ENCODE measurements at regions not wholly inside any gene's neighbourhood (a gene's known extent, or its start where the extent isn't known, plus 50 kb on each side); places are given as distances from the start of the nearest gene placed in this dataset.
"Not testable (repeated sequence)": the region's sequence is repeated elsewhere in the genome, so short reads cannot be mapped to it uniquely, and the experiment has no call there.

DNA sequence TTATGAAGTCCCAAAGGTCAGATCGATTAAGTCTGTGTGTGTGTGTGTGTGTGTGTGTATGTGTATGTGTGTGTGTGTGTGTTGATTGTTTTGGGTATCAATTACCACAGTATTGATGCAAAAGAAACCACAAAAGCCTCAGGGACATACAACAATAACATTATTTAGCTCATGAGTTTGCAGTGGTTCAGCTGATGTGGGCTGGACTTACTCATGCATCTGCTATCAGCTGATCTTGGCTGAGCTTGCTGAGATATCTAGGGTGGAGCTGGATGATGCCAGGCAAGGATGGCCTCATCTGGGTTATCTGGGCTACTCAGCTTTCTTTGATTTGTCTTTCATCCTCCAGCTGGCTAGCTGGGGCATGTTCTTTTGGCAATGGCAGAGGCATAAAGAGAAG is 82.4 kb upstream of the PRR23C start:
- Histone ChIP-seq H3K36me3 (no peaks in the 10 kb centered on the region), H3K9me3 (no peaks in the 10 kb centered on the region), H3K4me1 (ENCODE audit: control insufficient read depth in 1 of 2, insufficient read depth in 1 of 2, low read depth in 1 of 2, low read length in 1 of 2) (peaks cover 37% of the 10 kb centered on the region in 2 experiments), H3K27me3 (no peaks in the 10 kb centered on the region), H3K4me3 (ENCODE audit: low read depth in 1 of 2, low read length in 1 of 2) (no peak overlapping the region), H3K27ac (no peak overlapping the region)
- TF ChIP-seq, protein P1, sequence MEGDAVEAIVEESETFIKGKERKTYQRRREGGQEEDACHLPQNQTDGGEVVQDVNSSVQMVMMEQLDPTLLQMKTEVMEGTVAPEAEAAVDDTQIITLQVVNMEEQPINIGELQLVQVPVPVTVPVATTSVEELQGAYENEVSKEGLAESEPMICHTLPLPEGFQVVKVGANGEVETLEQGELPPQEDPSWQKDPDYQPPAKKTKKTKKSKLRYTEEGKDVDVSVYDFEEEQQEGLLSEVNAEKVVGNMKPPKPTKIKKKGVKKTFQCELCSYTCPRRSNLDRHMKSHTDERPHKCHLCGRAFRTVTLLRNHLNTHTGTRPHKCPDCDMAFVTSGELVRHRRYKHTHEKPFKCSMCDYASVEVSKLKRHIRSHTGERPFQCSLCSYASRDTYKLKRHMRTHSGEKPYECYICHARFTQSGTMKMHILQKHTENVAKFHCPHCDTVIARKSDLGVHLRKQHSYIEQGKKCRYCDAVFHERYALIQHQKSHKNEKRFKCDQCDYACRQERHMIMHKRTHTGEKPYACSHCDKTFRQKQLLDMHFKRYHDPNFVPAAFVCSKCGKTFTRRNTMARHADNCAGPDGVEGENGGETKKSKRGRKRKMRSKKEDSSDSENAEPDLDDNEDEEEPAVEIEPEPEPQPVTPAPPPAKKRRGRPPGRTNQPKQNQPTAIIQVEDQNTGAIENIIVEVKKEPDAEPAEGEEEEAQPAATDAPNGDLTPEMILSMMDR (IDR thresholded peaks at IDR 0.05) = no peak

GRCh38 chr3:139127629-139128028 is 82.9 kb upstream of the PRR23C start:
- H3K36me3 ChIP-seq; H3K27me3 ChIP-seq; H3K9me3 ChIP-seq; H3K4me3 ChIP-seq (ENCODE audit: low read depth in 1 of 2, low read length in 1 of 2); H3K27ac ChIP-seq: not testable (repeated sequence)
- H3K4me1 ChIP-seq (ENCODE audit: control insufficient read depth in 1 of 2, insufficient read depth in 1 of 2, low read depth in 1 of 2, low read length in 1 of 2) = peaks cover 36 to 37% of the 10 kb centered on the region in 2 experiments

DNA sequence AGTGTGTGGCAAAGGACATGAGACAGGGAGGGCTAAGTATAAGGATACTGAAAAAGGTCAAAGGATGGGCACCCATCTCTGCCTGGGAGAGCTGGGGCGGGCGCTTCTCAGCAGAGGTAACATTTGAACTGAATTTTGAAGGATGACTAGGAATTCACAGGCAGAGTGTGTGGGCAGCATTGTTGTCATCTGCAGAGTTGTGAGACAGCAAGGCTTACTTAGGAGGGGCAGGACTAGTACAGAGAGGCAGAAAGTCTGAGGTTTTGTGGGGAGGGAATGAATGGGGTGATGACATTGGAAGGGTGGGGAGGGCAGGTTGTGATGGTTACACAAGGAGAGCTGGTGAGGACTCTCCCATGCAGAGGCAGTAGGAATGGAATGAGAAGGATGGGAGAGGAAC is 84.1 kb upstream of the PRR23C start:
- Histone ChIP-seq H3K36me3 (no peaks in the 10 kb centered on the region), H3K4me3 (ENCODE audit: low read depth in 1 of 2, low read length in 1 of 2) (no peak overlapping the region), H3K4me1 (ENCODE audit: control insufficient read depth in 1 of 2, insufficient read depth in 1 of 2, low read depth in 1 of 2, low read length in 1 of 2) (peaks cover 25 to 34% of the 10 kb centered on the region in 2 experiments), H3K9me3 (no peaks in the 10 kb centered on the region), H3K27me3 (no peaks in the 10 kb centered on the region), H3K27ac (no peak overlapping the region)
- TF ChIP-seq, protein P1 (IDR thresholded peaks at IDR 0.05) = no peak

- H3K4me3 ChIP-seq (ENCODE audit: low read depth in 1 of 2, low read length in 1 of 2) = no peak overlapping the region
- TF ChIP-seq, protein P1 (IDR thresholded peaks at IDR 0.05) = no peak
- H3K9me3 ChIP-seq = no peaks in the 10 kb centered on the region
- H3K27ac ChIP-seq = no peak overlapping the region
- H3K27me3 ChIP-seq = no peaks in the 10 kb centered on the region
- H3K4me1 ChIP-seq (ENCODE audit: control insufficient read depth in 1 of 2, insufficient read depth in 1 of 2, low read depth in 1 of 2, low read length in 1 of 2) = peaks cover 33 to 44% of the 10 kb centered on the region in 2 experiments
- H3K36me3 ChIP-seq = no peaks in the 10 kb centered on the region
These were observed 85.2 kb upstream of the PRR23C start for GRCh38 chr3:139129892-139130291.

DNA sequence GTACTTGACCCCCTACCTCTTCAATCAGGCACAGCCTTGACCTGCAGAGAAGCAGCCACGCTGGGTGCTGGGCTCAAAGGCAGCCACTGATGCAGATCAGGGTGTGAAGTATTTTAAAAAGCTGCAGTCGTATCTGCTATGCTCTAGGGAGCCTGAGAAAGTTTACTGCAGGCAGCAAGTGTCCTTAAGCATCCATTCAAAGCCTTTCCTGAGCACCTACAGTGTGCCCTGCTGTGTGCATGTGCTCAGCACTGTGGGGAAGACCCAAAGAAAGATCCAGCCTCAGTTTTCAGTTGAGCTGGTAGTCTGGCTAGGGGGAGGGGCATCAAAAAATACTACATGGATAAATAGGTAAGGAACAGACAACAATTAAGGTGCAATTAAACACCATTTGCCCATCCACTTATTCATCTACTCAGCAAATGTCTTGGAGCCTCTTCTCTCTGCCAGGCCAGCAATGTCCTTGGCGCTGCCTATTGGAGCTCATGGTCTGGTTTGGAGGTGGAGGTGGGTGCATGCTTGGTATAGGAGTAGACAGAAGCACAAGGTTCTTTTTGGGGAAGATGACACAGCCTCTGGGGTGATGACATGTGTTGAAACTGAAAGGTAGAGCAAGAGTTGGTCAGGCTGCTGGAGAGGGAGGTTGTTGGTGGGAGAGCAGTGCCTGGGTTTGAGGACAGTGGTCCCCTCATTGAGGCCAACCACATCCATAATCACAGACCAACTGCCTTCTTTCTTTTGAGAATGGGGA is 85.9 kb upstream of the PRR23C start:
- Histone ChIP-seq H3K4me1 (ENCODE audit: control insufficient read depth in 1 of 2, insufficient read depth in 1 of 2, low read depth in 1 of 2, low read length in 1 of 2) (peaks cover 37 to 51% of the 10 kb centered on the region in 2 experiments), H3K9me3 (no peaks in the 10 kb centered on the region), H3K4me3 (ENCODE audit: low read depth in 1 of 2, low read length in 1 of 2) (no peak overlapping the region), H3K27ac (no peak overlapping the region), H3K27me3 (no peaks in the 10 kb centered on the region), H3K36me3 (no peaks in the 10 kb centered on the region)
- TF ChIP-seq, protein P1 (IDR thresholded peaks at IDR 0.05) = no peak

GRCh38 chr3:139131951-139132350 is 87.3 kb upstream of the PRR23C start:
- Histone ChIP-seq H3K4me3 (ENCODE audit: low read depth in 1 of 2, low read length in 1 of 2) (no peak overlapping the region), H3K36me3 (no peaks in the 10 kb centered on the region), H3K4me1 (ENCODE audit: control insufficient read depth in 1 of 2, insufficient read depth in 1 of 2, low read depth in 1 of 2, low read length in 1 of 2) (peaks cover 37 to 53% of the 10 kb centered on the region in 2 experiments), H3K9me3 (no peaks in the 10 kb centered on the region), H3K27me3 (no peaks in the 10 kb centered on the region), H3K27ac (no peak overlapping the region)
- TF ChIP-seq, protein P1 (IDR thresholded peaks at IDR 0.05) = no peak

Measured in neutrophil (primary cell).